GM03348 (cell line): ENCODE measurements at regions not wholly inside any gene's neighbourhood (a gene's known extent, or its start where the extent isn't known, plus 50 kb on each side); places are given as distances from the start of the nearest gene placed in this dataset.

Experiments used
- DNase-seq: peaks from one replicate; pipeline ENCODE4 v3.0.0; 2012; ENCODE audit warnings: low spot score

GRCh38 chr16:65355706-65356105 lies 233.8 kb upstream of the CDH11 start:
- DNase-seq = no peak

GRCh38 chr16:65353183-65353582 lies 231.3 kb upstream of the CDH11 start:
- DNase-seq = no peak

GRCh38 chr16:65349626-65350025 lies 227.8 kb upstream of the CDH11 start:
- no peak for DNase-seq

DNA sequence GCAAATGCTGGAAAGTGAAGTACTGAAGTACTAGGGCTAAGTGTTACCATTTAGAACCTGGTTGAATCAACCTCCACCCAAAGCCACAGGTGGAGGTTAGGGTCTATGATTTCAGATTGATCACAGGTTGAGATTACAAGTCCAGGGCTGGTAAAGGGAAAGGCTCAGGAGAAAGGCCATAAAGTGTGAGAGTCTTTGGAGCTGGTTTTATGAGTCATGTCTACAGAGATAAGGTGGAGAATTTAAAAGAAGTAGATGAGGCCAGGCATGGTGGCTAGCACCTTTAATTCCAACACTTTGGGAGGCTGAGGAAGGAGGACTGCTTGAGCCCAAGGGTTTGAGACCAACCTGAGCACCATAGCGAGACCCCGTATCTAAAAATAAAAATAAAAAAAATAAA lies 221.7 kb upstream of the CDH11 start:
- no peak for DNase-seq

DNA sequence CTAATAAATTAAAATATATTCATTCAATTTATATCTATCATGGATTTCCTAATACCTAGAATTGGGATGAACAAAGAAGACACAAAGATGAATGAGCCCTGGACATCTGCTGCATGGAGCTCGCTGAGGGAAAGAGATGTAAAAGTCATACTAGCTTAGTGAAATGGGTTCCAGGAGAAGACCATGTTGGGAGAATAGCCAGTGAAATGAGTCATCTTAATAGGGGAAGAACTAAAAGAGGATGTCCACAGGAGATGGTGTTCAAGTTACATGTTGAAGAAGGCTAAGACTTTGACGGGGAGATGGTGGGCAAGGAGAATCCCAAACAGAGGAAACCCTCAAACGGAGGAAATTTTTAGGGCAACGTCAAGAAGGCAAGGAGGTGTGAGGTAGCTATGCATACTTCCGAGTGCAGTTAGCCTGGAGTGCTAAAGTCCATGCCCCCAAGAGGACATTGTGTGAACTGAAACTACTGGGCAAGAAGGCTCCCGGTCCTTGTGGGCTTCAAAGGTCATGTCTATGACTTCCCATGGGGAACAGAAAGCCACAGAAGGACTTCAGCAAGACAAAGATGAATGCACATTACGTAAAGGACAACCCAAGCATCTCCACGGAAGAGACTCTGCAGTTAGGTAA lies 220.5 kb upstream of the CDH11 start:
- no peak for DNase-seq

- DNase-seq = no peak
Observed at GRCh38 chr16:65339062-65339461, 217.2 kb upstream of the CDH11 start.

GRCh38 chr16:65336160-65336559 lies 214.3 kb upstream of the CDH11 start:
- DNase-seq = peak; percentile 55

- DNase-seq = no peak
Observed at GRCh38 chr16:65334081-65334480, 212.2 kb upstream of the CDH11 start.

- no peak for DNase-seq
Observed at GRCh38 chr16:65333283-65333682, 211.4 kb upstream of the CDH11 start.

DNA sequence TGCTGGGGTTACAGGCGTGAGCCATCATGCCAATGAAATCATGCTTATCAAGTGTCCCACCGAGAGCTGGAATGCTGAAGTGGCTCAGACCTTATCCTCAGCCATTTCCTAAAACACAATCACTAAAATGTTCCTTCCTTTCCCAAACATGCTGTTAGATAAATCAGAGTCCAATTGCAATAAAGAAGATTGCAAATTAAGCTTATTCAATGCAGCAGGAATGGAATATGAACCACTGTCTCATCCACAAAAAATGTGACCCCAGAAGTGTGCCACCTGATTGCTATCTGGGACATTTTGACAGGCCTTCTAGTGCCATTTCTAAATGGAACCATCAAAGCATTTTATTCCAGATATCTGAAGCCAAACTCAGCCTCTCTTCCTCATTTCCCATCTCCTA lies 205.5 kb upstream of the CDH11 start:
- no peak for DNase-seq

DNA sequence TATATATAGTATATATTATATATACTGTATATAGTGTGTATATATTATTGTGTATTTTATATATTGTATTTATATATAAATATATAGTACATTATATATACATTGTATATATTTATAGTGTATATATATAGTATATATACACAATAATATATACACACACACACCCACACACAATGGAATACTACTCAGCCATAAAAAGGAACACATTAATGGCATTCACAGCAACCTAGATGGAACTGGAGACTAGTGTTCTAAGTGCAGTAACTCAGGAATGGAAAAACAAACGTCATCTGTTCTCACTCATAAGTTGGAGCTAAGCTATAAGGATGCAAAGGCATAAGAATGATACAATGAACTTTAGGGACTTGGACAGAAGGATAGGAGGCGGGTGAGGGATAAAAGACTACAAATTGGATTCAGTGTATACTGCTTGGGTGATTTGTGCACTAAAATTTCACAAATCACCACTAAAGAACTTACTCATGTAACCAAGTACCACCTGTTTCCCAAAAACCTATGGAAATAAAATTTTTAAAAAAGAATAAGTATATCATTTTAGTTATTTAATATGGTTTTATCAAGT lies 201.9 kb upstream of the CDH11 start:
- no peak for DNase-seq

GRCh38 chr16:65319621-65320231 lies 197.9 kb upstream of the CDH11 start:
- DNase-seq = no peak

DNA sequence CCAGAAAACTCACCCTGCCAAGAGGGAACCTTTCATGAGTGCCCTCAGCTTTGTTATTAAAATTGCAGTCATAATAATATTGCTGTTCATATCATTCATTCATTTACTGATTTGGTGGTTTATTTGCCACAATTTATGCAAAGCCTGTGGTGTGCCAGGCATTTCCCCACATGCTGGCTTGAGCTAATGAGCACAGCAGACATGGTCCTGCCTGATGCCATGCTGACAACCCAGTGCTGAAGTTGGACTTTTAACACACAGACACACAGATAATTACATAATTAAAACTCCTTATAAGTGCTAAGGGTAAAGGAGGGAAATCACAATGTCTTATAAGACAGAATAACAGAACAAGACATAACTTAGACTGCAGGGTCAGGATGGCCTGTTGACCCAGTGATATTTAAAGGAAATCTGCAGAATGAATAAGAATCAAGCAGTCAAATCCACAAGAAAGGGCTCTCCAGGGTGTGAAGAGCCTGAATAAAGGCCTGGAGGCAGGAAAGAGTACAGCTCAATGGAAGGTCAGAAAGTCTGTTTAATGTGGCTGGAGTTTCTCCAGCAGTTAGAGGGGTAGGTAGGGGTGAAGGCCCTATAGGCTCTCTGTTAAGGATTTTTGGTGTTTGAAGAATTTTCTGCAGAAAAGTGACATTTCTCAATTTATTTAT lies 196.9 kb upstream of the CDH11 start:
- no peak for DNase-seq

GRCh38 chr16:65318138-65318537 lies 196.3 kb upstream of the CDH11 start:
- no peak for DNase-seq

DNA sequence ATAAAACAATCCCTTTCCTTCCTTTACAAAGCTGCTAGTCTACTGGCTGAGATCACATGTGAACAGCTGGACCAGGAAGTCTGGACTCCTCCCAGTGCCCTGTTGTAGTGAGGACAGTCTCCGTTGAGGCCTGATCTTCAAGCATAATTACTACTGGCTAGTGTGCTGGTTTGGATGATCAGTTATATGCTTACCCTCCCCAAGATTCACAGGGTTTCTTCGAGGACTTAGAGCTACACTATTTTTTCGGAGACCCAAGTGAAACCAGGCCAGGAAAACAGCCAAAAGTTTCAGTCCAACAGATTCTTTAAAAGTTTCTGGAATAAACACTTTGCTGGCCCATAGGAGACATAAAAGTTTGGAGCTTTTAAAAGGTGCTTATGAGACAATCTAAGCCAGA lies 194.9 kb upstream of the CDH11 start:
- DNase-seq = no peak

- DNase-seq = no peak
Observed at GRCh38 chr16:65315081-65315780, 193.4 kb upstream of the CDH11 start.

DNA sequence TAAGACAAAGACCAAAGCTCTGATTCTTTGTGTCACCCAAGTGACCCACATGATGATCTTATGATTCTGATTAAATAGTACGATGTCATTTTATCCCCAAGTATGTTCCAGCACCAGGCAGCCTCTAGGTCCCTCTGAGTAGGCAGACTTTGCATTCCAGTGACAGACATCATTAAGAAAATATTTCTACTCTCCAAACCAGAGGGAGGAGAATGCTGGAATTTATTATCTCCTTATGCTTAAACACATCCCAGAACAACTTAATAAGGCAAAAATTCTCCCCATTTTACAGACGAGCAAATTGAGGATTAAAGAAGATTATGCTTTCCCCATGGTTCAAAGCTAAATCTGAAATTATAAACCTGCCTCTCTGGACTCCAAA lies 192.8 kb upstream of the CDH11 start:
- DNase-seq = peak; percentile 31

GRCh38 chr16:65313936-65314626 lies 192.2 kb upstream of the CDH11 start:
- DNase-seq = no peak

DNA sequence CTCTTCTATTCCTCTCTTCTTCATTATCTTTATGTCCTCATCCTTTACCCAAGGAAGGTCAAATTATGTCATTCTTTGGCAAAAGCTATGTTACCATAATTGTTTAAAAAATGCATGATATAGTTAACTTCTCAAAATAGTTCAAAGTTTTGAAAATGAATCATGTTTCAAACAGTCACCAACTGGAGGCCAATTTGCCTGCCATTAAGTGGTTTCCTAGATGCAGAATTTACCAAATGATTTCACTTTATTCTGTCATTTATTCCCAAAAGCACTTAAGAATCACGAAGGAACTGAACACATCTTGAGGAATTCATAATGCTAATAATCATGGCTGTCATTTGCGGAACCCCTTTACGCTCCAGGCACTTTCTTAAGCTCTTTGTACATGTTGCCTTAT lies 190.9 kb upstream of the CDH11 start:
- DNase-seq = peak; percentile 25

GRCh38 chr16:65312071-65312470 lies 190.2 kb upstream of the CDH11 start:
- DNase-seq = peak; percentile 46

DNA sequence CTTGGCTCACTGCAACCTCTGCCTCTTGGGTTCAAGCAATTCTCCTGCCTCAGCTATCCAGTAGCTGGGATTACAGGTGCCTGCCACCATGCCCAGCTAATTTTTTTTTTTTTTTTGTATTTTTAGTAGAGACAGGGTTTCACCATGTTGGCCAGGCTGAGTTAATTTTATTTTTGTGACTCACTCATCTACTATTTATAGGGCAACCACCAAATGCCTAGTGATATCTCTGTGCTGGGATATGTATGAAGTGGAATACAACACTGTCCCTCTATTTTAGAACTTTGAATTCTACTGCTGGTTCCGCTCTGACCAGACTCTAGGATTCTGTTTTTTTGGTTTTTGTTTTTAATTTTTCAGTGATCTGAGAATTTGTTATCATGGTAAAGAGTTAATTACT lies 188.6 kb upstream of the CDH11 start:
- DNase-seq = peak; percentile 35

DNA sequence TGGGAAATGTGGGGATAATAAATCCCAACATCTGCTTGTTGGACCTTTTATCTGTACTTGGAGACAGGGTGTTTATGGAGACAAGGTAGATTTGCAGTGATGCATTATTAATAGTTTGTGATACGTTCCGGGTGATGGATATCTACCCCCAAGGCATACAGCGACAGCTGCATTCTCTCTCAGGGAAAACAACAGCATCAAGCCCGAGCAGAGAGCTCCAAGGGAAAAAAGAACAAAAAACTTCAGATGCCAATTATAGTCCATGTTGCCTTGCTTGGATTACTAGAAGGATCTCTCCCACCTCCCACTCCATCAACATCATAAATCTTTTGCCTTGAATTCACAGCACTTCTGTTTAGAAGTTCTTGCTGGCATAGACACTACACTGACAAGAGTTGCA lies 187.5 kb upstream of the CDH11 start:
- no peak for DNase-seq
